Panc1 (cell line): ENCODE measurements at regions not wholly inside any gene's neighbourhood (a gene's known extent, or its start where the extent isn't known, plus 50 kb on each side); places are given as distances from the start of the nearest gene placed in this dataset.

Experiments
- CTCF ChIP-seq: fragments of 450-650 bp; IDR thresholded peaks from 2 replicates; pipeline ENCODE4 v1.5.1; 2017; ENCODE audit warnings: mild to moderate bottlenecking
- REST ChIP-seq, 2 experiments: IDR thresholded peaks; 2 replicates each; pipeline ENCODE4 v1.6.1; 2011 to 2012; ENCODE audit warnings: low read depth in 2 of 2, control low read depth in 1 of 2, low read length in 1 of 2, mild to moderate bottlenecking in 1 of 2, moderate library complexity in 1 of 2; ENCODE audit not compliant: insufficient read depth in 1 of 2

GRCh38 chr18:40904295-40904694 is 1050.7 kb upstream of the PIK3C3 start:
- TF ChIP-seq REST (IDR thresholded peaks at IDR 0.05; ENCODE audit: insufficient read depth in 1 of 2, low read depth in 2 of 2, low read length in 1 of 2) (no peak), CTCF (no peak)
